ENCODE measurements at regions not wholly inside any gene's neighbourhood (a gene's known extent, or its start where the extent isn't known, plus 50 kb on each side); places are given as distances from the start of the nearest gene placed in this dataset.
A peak's percentile ranks its signal among the peaks of the same experiment; 100 is the strongest.

GRCh38 chr10:128686630-128687278, 560.5 kb upstream of the MKI67 start:
- FAIRE-seq (no peak), DNase-seq (ENCODE audit: extremely low read depth in 1 of 4, low spot score in 3 of 4) (no peak), ATAC-seq (peak; percentile 52; the same call in 2 of the 3 replicates)
- Histone ChIP-seq H3K36me3 (ENCODE audit: control insufficient read depth, insufficient read depth, low read length) (no peaks in the 10 kb centered on the region), H3K4me1 (replicated peaks in 1 of 2; ENCODE audit: control insufficient read depth in 2 of 2, insufficient read depth in 2 of 2, low read length in 2 of 2) (no peaks in the 10 kb centered on the region; a peak in 1 of 5 replicates), H2AFZ (ENCODE audit: low read depth, low read length) (no peak overlapping the region), H3K9me1 (ENCODE audit: control insufficient read depth, insufficient read depth, low read length) (no peaks in the 10 kb centered on the region), H3K79me2 (ENCODE audit: control insufficient read depth, insufficient read depth, low read length) (no peaks in the 10 kb centered on the region), H3K9ac (ENCODE audit: insufficient read depth in 1 of 2, low read depth in 2 of 2, low read length in 2 of 2) (no peak overlapping the region), H3K27me3 (ENCODE audit: control insufficient read depth in 2 of 2, insufficient read depth in 2 of 2, low read length in 2 of 2) (peaks cover 8 to 16% of the 10 kb centered on the region in 2 experiments; a peak in 4 of 5 replicates), H3K4me3 (no peak overlapping the region), H3K4me2 (ENCODE audit: insufficient read depth, low read length) (no peak overlapping the region), H3K27ac (ENCODE audit: extremely low read depth, low read depth, low read length) (no peak overlapping the region), H3K9me3 (replicated peaks; ENCODE audit: control insufficient read depth, insufficient read depth, low read depth, low read length) (no peaks in the 10 kb centered on the region), H4K20me1 (replicated peaks; ENCODE audit: control insufficient read depth, insufficient read depth, low read length) (no peaks in the 10 kb centered on the region)
- POLR2A ChIA-PET, result interaction anchor here (0.6 to 1.4 kb wide), 3 partner anchors 11 to 371 kb away, joined by 3 read pairs; no protein-coding TSS in a partner anchor
- 11% methylated on average over 6 of the region's 11 CpGs for WGBS (ENCODE audit: insufficient coverage, low coverage, missing lambda C conversion rate)
- TF ChIP-seq SMAD4 (CRISPR knock-in tag; conservative IDR thresholded peaks at IDR 0.05) (no peak), PKNOX1 (IDR thresholded peaks at IDR 0.05) (peak; percentile 30; the same call in 1 of the 2 replicates)
- intact Hi-C loops (cut with micrococcal nuclease) (no loop called here), in situ Hi-C loops (cut with MboI) (no loop called here)
- BruUV-seq (replicated peaks), result no TSS peak
- CTCF ChIA-PET (ENCODE audit: low intra/inter-chr PET ratio), result no interaction called here

GRCh38 chr10:128687408-128687807, 561.2 kb upstream of the MKI67 start:
- Histone ChIP-seq H3K79me2 (ENCODE audit: control insufficient read depth, insufficient read depth, low read length) (no peaks in the 10 kb centered on the region), H3K4me2 (ENCODE audit: insufficient read depth, low read length) (no peak overlapping the region), H3K9me3 (replicated peaks; ENCODE audit: control insufficient read depth, insufficient read depth, low read depth, low read length) (no peaks in the 10 kb centered on the region), H3K4me3 (no peak overlapping the region), H3K9me1 (ENCODE audit: control insufficient read depth, insufficient read depth, low read length) (no peaks in the 10 kb centered on the region), H3K9ac (ENCODE audit: insufficient read depth in 1 of 2, low read depth in 2 of 2, low read length in 2 of 2) (no peak overlapping the region), H4K20me1 (replicated peaks; ENCODE audit: control insufficient read depth, insufficient read depth, low read length) (no peaks in the 10 kb centered on the region), H3K4me1 (replicated peaks in 1 of 2; ENCODE audit: control insufficient read depth in 2 of 2, insufficient read depth in 2 of 2, low read length in 2 of 2) (no peaks in the 10 kb centered on the region; a peak in 1 of 5 replicates), H3K27me3 (ENCODE audit: control insufficient read depth in 2 of 2, insufficient read depth in 2 of 2, low read length in 2 of 2) (peaks cover 11 to 22% of the 10 kb centered on the region in 2 experiments; a peak in 4 of 5 replicates), H3K36me3 (ENCODE audit: control insufficient read depth, insufficient read depth, low read length) (no peaks in the 10 kb centered on the region), H2AFZ (ENCODE audit: low read depth, low read length) (no peak overlapping the region), H3K27ac (ENCODE audit: extremely low read depth, low read depth, low read length) (no peak overlapping the region)
- in situ Hi-C loops (cut with MboI) (no loop called here), intact Hi-C loops (cut with micrococcal nuclease) (no loop called here)
- POLR2A ChIA-PET, result interaction anchor here (1.4 kb wide), 1 partner anchor 10 kb away, joined by 3 read pairs; no protein-coding TSS in a partner anchor
- FAIRE-seq (no peak), ATAC-seq (no peak), DNase-seq (ENCODE audit: extremely low read depth in 1 of 4, low spot score in 3 of 4) (no peak)
- BruUV-seq (replicated peaks), result no TSS peak
- WGBS (ENCODE audit: insufficient coverage, low coverage, missing lambda C conversion rate), result 17% methylated on average over 2 of the region's 3 CpGs
- CTCF ChIA-PET (ENCODE audit: low intra/inter-chr PET ratio), result no interaction called here
- TF ChIP-seq SMAD4 (CRISPR knock-in tag; conservative IDR thresholded peaks at IDR 0.05) (no peak), PYGO2 (tag; IDR thresholded peaks at IDR 0.05) (no peak), RBM39 (optimal IDR thresholded peaks at IDR 0.05; ENCODE audit: low read depth, low read length) (no peak), ZNF77 (CRISPR knock-in tag; IDR thresholded peaks at IDR 0.05) (no peak), NFE2 (IDR thresholded peaks at IDR 0.05; ENCODE audit: low read depth) (no peak), ETV1 (tag; conservative IDR thresholded peaks at IDR 0.05; ENCODE audit: low read depth) (no peak), SMC3 (conservative IDR thresholded peaks at IDR 0.05; ENCODE audit: insufficient read depth, low read depth, low read length) (no peak), CHD2 (IDR thresholded peaks at IDR 0.05; ENCODE audit: low read depth, low read length) (no peak), ZBTB11 (CRISPR knock-in tag; IDR thresholded peaks at IDR 0.05) (no peak), ZNF644 (tag; IDR thresholded peaks at IDR 0.05; ENCODE audit: low read depth) (no peak)

Data from K562 (cell line).